ENCODE measurements at regions not wholly inside any gene's neighbourhood (a gene's known extent, or its start where the extent isn't known, plus 50 kb on each side); places are given as distances from the start of the nearest gene placed in this dataset.

DNA sequence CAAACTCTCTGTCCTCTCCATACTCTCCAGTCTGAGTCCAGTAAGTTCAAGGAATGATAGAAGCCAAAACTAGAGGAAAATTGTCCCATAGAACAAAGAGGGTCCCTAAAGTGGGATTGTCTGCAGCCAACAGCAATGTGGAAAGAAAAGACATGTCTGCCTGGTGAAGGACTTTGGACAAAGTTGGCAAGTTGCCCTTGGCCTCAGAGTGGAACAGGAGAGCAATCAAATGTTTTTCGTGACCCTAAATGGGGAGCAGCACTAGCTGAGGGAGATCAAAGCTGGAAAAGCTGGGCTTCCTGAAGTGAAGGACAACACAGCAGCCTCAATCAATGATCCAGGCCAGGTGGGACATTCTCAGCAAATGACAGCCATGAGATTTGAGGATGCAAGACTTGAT lies 183.5 kb downstream of the CHD9NB start:
- DNase-seq, result no peak
- H3K4me3 ChIP-seq (replicated peaks in 1 of 3), result no peak overlapping the region
- WGBS, 2 donors, result 0 to 55% methylated on average over 1 of the region's 1 CpG
- no peaks in the 10 kb centered on the region for H3K36me3 ChIP-seq
- TF ChIP-seq POLR2A (IDR thresholded peaks at IDR 0.05), result no peak
- no peaks in the 10 kb centered on the region for H3K4me1 ChIP-seq
- no peak overlapping the region for H3K27ac ChIP-seq
- no peaks in the 10 kb centered on the region for H3K27me3 ChIP-seq
- no peaks in the 10 kb centered on the region for H3K9me3 ChIP-seq
- intact Hi-C loops (cut with DNase I), result no loop called here

GRCh38 chr16:52863000-52863399 lies 189.7 kb downstream of the CHD9NB start:
- Histone ChIP-seq H3K36me3 (no peaks in the 10 kb centered on the region), H3K4me1 (no peaks in the 10 kb centered on the region), H3K9me3 (no peaks in the 10 kb centered on the region), H3K27me3 (no peaks in the 10 kb centered on the region), H3K27ac (no peak overlapping the region), H3K4me3 (replicated peaks in 1 of 3) (no peak overlapping the region)
- intact Hi-C loops (cut with DNase I), result no loop called here
- no peak for TF ChIP-seq POLR2A (IDR thresholded peaks at IDR 0.05)
- TF ChIP-seq, protein P1, sequence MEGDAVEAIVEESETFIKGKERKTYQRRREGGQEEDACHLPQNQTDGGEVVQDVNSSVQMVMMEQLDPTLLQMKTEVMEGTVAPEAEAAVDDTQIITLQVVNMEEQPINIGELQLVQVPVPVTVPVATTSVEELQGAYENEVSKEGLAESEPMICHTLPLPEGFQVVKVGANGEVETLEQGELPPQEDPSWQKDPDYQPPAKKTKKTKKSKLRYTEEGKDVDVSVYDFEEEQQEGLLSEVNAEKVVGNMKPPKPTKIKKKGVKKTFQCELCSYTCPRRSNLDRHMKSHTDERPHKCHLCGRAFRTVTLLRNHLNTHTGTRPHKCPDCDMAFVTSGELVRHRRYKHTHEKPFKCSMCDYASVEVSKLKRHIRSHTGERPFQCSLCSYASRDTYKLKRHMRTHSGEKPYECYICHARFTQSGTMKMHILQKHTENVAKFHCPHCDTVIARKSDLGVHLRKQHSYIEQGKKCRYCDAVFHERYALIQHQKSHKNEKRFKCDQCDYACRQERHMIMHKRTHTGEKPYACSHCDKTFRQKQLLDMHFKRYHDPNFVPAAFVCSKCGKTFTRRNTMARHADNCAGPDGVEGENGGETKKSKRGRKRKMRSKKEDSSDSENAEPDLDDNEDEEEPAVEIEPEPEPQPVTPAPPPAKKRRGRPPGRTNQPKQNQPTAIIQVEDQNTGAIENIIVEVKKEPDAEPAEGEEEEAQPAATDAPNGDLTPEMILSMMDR (IDR thresholded peaks at IDR 0.05), result no peak
- WGBS, 2 donors, result 61 to 68% methylated on average over 4 of the region's 4 CpGs
- DNase-seq, result no peak

DNA sequence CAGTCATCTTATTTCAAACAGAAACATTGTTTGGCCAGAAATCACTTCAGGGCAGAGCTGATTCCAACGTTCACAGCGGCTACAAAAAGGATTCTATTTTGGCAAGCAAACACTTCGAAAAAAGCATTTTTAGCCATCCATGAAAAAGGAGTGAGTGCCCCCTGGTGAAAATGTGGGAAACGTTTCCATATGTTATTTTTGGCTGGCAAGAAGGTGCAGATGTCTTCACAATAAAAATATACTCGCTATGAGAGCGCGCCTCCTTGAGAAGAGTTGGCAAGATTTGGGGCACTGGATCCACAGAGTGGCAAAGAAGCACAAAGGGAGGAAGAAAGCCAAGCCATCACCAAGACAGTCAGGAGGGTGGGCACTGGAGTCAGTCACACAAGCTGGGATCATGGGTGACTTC lies 191.1 kb downstream of the CHD9NB start:
- H3K36me3 ChIP-seq, result no peaks in the 10 kb centered on the region
- intact Hi-C loops (cut with DNase I), result no loop called here
- H3K4me1 ChIP-seq, result no peaks in the 10 kb centered on the region
- no peaks in the 10 kb centered on the region for H3K27me3 ChIP-seq
- no peak overlapping the region for H3K4me3 ChIP-seq (replicated peaks in 1 of 3)
- no peaks in the 10 kb centered on the region for H3K9me3 ChIP-seq
- TF ChIP-seq, protein P1 (IDR thresholded peaks at IDR 0.05), result no peak
- no peak for TF ChIP-seq POLR2A (IDR thresholded peaks at IDR 0.05)
- no peak overlapping the region for H3K27ac ChIP-seq
- no peak for DNase-seq
- WGBS, 2 donors, result 21 to 29% methylated on average over 7 of the region's 7 CpGs

DNA sequence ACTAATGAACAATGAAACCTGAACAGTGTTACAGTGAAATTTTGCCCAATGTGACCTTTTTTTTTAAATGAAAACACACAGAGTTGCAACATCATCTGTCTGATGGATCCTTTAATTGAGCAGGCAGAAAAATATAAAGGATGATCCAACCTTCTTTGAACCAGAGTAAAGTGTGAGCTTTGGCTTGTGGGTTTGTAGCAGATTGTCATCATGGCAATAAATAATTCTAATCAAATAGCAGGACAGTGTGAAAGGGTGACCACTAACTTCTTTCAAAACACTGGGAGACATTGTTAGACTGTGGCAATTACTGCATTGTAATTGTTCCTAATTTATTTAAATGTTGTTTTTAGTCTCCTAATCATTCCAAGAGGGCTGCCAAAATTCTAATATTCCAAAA lies 197.2 kb downstream of the CHD9NB start:
- H3K27me3 ChIP-seq, result no peaks in the 10 kb centered on the region
- no peaks in the 10 kb centered on the region for H3K4me1 ChIP-seq
- no peak overlapping the region for H3K4me3 ChIP-seq (replicated peaks in 1 of 3)
- intact Hi-C loops (cut with DNase I), result no loop called here
- H3K9me3 ChIP-seq, result no peaks in the 10 kb centered on the region
- no peaks in the 10 kb centered on the region for H3K36me3 ChIP-seq
- TF ChIP-seq, protein P1 (IDR thresholded peaks at IDR 0.05), result no peak
- TF ChIP-seq POLR2A (IDR thresholded peaks at IDR 0.05), result no peak
- no peak overlapping the region for H3K27ac ChIP-seq
- DNase-seq, result no peak

DNA sequence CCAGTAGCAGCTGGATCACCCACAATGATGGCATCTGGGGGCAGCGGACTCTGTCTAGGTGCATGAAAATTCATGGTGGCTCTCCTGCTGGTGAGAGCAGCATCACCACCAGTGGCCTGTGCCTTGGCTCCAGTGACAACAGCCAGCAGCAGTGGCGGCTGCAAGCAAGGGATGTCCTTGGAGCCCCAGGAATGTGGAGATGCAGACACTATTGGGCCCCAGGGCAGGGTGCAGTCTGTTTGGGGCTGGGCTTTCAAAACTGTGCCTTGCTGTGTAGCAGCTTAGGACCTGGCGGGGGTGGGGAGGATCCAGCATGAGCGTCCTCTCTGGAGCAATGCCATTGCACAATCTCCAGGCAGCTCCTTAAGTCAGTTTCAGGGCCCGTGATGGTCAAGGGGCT lies 199.7 kb downstream of the CHD9NB start:
- intact Hi-C loops (cut with DNase I), result no loop called here
- WGBS, 2 donors, result 50 to 71% methylated on average over 2 to 4 of the region's 5 CpGs
- DNase-seq, result no peak
- no peaks in the 10 kb centered on the region for H3K27me3 ChIP-seq
- H3K27ac ChIP-seq, result no peak overlapping the region
- TF ChIP-seq, protein P1 (IDR thresholded peaks at IDR 0.05), result no peak
- TF ChIP-seq POLR2A (IDR thresholded peaks at IDR 0.05), result no peak
- H3K9me3 ChIP-seq, result no peaks in the 10 kb centered on the region
- H3K4me3 ChIP-seq (replicated peaks in 1 of 3), result no peak overlapping the region
- H3K4me1 ChIP-seq, result no peaks in the 10 kb centered on the region
- H3K36me3 ChIP-seq, result no peaks in the 10 kb centered on the region

GRCh38 chr16:52851211-52851740 lies 201.4 kb downstream of the CHD9NB start:
- Histone ChIP-seq H3K36me3 (no peaks in the 10 kb centered on the region), H3K4me3 (replicated peaks in 1 of 3) (no peak overlapping the region), H3K9me3 (no peaks in the 10 kb centered on the region), H3K4me1 (no peaks in the 10 kb centered on the region), H3K27ac (no peak overlapping the region), H3K27me3 (no peaks in the 10 kb centered on the region)
- intact Hi-C loops (cut with DNase I), result no loop called here
- no peak for DNase-seq
- WGBS, 2 donors, result 0 to 93% methylated on average over 1 of the region's 1 CpG
- TF ChIP-seq POLR2A (IDR thresholded peaks at IDR 0.05), result no peak
- TF ChIP-seq, protein P1 (IDR thresholded peaks at IDR 0.05), result no peak
